Neural progenitor cell (in vitro differentiated cells): ENCODE measurements at regions not wholly inside any gene's neighbourhood (a gene's known extent, or its start where the extent isn't known, plus 50 kb on each side); places are given as distances from the start of the nearest gene placed in this dataset.

Experiments used
- DNase-seq: peaks from one replicate; pipeline ENCODE4 v3.0.0-alpha.2; 2016; ENCODE audit warnings: low spot score
- H2AFZ ChIP-seq: fragments of 200-600 bp; sonication (generic); replicated peaks from 2 replicates; pipeline ENCODE4 v1.6.1; 2016; ENCODE audit warnings: antibody characterized with exemption
- H3F3A ChIP-seq: fragments of 200-600 bp; sonication (generic); 2 replicates; pipeline ENCODE4 v1.6.1; 2016; ENCODE audit warnings: antibody characterized with exemption, low read depth
- H3K27ac ChIP-seq: fragments of 200-600 bp; sonication (generic); 2 replicates; pipeline ENCODE4 v1.5.1; 2016; ENCODE audit warnings: mild to moderate bottlenecking
- H3K27me3 ChIP-seq: fragments of 200-600 bp; sonication (generic); 2 replicates; pipeline ENCODE4 v1.6.1; 2016; ENCODE audit warnings: mild to moderate bottlenecking, moderate library complexity
- H3K36me3 ChIP-seq: fragments of 200-600 bp; sonication (generic); 2 replicates; pipeline ENCODE4 v1.5.1; 2016
- H3K4me1 ChIP-seq: fragments of 200-600 bp; sonication (generic); 2 replicates; pipeline ENCODE4 v1.6.1; 2016; ENCODE audit warnings: mixed run types
- H3K4me2 ChIP-seq: fragments of 200-600 bp; sonication (generic); 2 replicates; pipeline ENCODE4 v1.6.1; 2016
- H3K4me3 ChIP-seq: fragments of 200-600 bp; sonication (generic); 2 replicates; pipeline ENCODE4 v1.5.1; 2016
- H3K79me2 ChIP-seq: fragments of 200-600 bp; sonication (generic); 2 replicates; pipeline ENCODE4 v1.6.1; 2016; ENCODE audit warnings: low read depth
- H3K9ac ChIP-seq: fragments of 200-600 bp; sonication (generic); 2 replicates; pipeline ENCODE4 v1.6.1; 2016
- H3K9me3 ChIP-seq: fragments of 200-600 bp; sonication (generic); 2 replicates; pipeline ENCODE4 v1.5.1; 2016; ENCODE audit warnings: low read depth
- H4K20me1 ChIP-seq: fragments of 200-600 bp; sonication (generic); 2 replicates; pipeline ENCODE4 v1.6.1; 2016; ENCODE audit warnings: low read depth
- H3K27ac Mint-ChIP-seq: 3 replicates; pipeline ENCODE4 v1.8.0; 2021; ENCODE audit warnings: mixed read lengths
- H3K27me3 Mint-ChIP-seq: 2 replicates; pipeline ENCODE4 v1.8.0; 2022; ENCODE audit warnings: low read depth, mild to moderate bottlenecking, inconsistent platforms, moderate library complexity, mixed read lengths; ENCODE audit not compliant: insufficient read depth
- H3K36me3 Mint-ChIP-seq: 3 replicates; pipeline ENCODE4 v1.8.0; 2021; ENCODE audit warnings: mixed read lengths
- H3K4me1 Mint-ChIP-seq: 3 replicates; pipeline ENCODE4 v1.8.0; 2021; ENCODE audit warnings: mixed read lengths
- H3K4me3 Mint-ChIP-seq: 3 replicates; pipeline ENCODE4 v1.8.0; 2021; ENCODE audit warnings: mild to moderate bottlenecking, moderate library complexity, mixed read lengths
- H3K9me3 Mint-ChIP-seq: 3 replicates; pipeline ENCODE4 v1.8.0; 2020; ENCODE audit warnings: mixed read lengths
- EZH2 ChIP-seq: fragments of 200-600 bp; sonication (generic); IDR thresholded peaks from 2 replicates; pipeline ENCODE4 v1.6.1; 2017; ENCODE audit warnings: antibody characterized with exemption, mild to moderate bottlenecking, moderate library complexity
- EZH2phosphoT487 ChIP-seq: fragments of 200-600 bp; sonication (generic); IDR thresholded peaks from 2 replicates; pipeline ENCODE4 v1.6.1; 2017; ENCODE audit warnings: antibody characterized with exemption
- TF ChIP-seq, protein P1 (sequence below): fragments of 200-600 bp; sonication (generic); IDR thresholded peaks from 2 replicates; pipeline ENCODE4 v1.5.1; 2017; ENCODE audit warnings: antibody characterized with exemption, mild to moderate bottlenecking

- H3K4me1 ChIP-seq: no peaks in the 10 kb centered on the region
- no peak overlapping the region for H3K4me2 ChIP-seq
- no peak overlapping the region for H3K4me3 Mint-ChIP-seq
- no peak overlapping the region for H3K9ac ChIP-seq
- no peak overlapping the region for H3K27ac ChIP-seq
- peaks cover 2% of the 10 kb centered on the region for H3K36me3 Mint-ChIP-seq
- no peaks in the 10 kb centered on the region for H3K36me3 ChIP-seq
- TF ChIP-seq EZH2phosphoT487: no peak
- TF ChIP-seq, protein P1, sequence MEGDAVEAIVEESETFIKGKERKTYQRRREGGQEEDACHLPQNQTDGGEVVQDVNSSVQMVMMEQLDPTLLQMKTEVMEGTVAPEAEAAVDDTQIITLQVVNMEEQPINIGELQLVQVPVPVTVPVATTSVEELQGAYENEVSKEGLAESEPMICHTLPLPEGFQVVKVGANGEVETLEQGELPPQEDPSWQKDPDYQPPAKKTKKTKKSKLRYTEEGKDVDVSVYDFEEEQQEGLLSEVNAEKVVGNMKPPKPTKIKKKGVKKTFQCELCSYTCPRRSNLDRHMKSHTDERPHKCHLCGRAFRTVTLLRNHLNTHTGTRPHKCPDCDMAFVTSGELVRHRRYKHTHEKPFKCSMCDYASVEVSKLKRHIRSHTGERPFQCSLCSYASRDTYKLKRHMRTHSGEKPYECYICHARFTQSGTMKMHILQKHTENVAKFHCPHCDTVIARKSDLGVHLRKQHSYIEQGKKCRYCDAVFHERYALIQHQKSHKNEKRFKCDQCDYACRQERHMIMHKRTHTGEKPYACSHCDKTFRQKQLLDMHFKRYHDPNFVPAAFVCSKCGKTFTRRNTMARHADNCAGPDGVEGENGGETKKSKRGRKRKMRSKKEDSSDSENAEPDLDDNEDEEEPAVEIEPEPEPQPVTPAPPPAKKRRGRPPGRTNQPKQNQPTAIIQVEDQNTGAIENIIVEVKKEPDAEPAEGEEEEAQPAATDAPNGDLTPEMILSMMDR: no peak
- TF ChIP-seq EZH2: no peak
- no peak for DNase-seq
- no peaks in the 10 kb centered on the region for H3K9me3 ChIP-seq
- H3K4me1 Mint-ChIP-seq: no peaks in the 10 kb centered on the region
- no peaks in the 10 kb centered on the region for H4K20me1 ChIP-seq
- no peaks in the 10 kb centered on the region for H3K27me3 ChIP-seq
- no peak overlapping the region for H3K4me3 ChIP-seq
- no peak overlapping the region for H2AFZ ChIP-seq
- H3K79me2 ChIP-seq: no peaks in the 10 kb centered on the region
- no peak overlapping the region for H3K27ac Mint-ChIP-seq
- H3K27me3 Mint-ChIP-seq: peaks cover 6% of the 10 kb centered on the region
- peaks cover 26% of the 10 kb centered on the region for H3K9me3 Mint-ChIP-seq
- no peaks in the 10 kb centered on the region for H3F3A ChIP-seq
Measured at GRCh38 chr12:118488034-118488433, 111.7 kb downstream of the SUDS3 start.

DNA sequence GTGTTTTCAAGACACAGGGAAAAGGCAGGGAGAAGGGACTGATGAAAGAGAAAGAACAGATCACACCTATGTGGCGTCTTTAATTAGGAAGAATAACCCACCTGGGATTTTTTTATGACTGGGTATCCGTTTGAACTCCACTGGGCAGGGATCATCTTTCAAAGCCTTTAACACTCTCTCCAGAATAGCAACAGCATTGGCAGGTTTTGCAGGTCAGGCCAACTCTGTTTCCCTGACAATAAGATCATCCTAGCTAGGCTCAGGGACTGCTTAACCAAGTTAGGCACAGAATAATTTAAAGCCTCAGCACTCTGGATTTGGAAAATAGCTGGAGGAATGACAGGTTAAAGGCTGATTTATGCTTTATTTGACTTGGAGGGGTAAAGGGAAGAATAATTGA lies 117.6 kb downstream of the SUDS3 start:
- Histone ChIP-seq H4K20me1 (no peaks in the 10 kb centered on the region), H3F3A (no peaks in the 10 kb centered on the region), H3K36me3 (no peaks in the 10 kb centered on the region), H3K4me2 (no peak overlapping the region), H3K27me3 (no peaks in the 10 kb centered on the region), H3K79me2 (no peaks in the 10 kb centered on the region), H2AFZ (no peak overlapping the region), H3K9ac (no peak overlapping the region), H3K9me3 (no peaks in the 10 kb centered on the region), H3K4me3 (no peak overlapping the region), H3K4me1 (no peaks in the 10 kb centered on the region), H3K27ac (no peak overlapping the region)
- H3K4me3 Mint-ChIP-seq: no peak overlapping the region
- peaks cover 12% of the 10 kb centered on the region for H3K4me1 Mint-ChIP-seq
- peaks cover 6% of the 10 kb centered on the region for H3K27me3 Mint-ChIP-seq
- no peak for DNase-seq
- no peak overlapping the region for H3K27ac Mint-ChIP-seq
- H3K9me3 Mint-ChIP-seq: peaks cover 8% of the 10 kb centered on the region
- no peak for TF ChIP-seq EZH2
- no peak for TF ChIP-seq EZH2phosphoT487
- TF ChIP-seq, protein P1: no peak
- H3K36me3 Mint-ChIP-seq: no peaks in the 10 kb centered on the region

DNA sequence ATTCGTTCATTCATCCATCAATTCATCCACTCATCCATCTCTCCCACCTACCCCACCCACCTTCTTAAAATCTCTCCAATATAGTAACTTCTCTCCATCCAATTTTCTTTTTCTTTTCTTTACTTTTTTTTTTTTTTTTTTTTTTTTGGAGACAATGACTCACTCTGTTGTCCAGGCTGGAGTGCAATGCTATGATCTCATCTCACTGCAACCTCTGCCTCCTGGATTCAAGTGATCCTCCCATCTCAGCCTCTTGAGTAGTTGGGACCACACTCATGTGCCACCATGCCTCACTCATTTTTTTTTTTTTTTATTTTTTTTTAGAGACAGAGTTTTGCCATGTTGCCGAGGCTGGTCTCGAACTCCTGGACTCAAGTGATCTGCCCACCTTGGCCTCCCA lies 118.4 kb downstream of the SUDS3 start:
- Histone ChIP-seq H3K4me1 (no peaks in the 10 kb centered on the region), H3K9ac (no peak overlapping the region), H4K20me1 (no peaks in the 10 kb centered on the region), H3K79me2 (no peaks in the 10 kb centered on the region), H3K9me3 (no peaks in the 10 kb centered on the region), H3K27me3 (no peaks in the 10 kb centered on the region), H3K27ac (no peak overlapping the region), H2AFZ (no peak overlapping the region), H3F3A (no peaks in the 10 kb centered on the region), H3K4me3 (no peak overlapping the region), H3K4me2 (no peak overlapping the region), H3K36me3 (no peaks in the 10 kb centered on the region)
- DNase-seq: no peak
- peaks cover 8% of the 10 kb centered on the region for H3K27me3 Mint-ChIP-seq
- no peak overlapping the region for H3K4me3 Mint-ChIP-seq
- peaks cover 12% of the 10 kb centered on the region for H3K4me1 Mint-ChIP-seq
- no peaks in the 10 kb centered on the region for H3K36me3 Mint-ChIP-seq
- H3K9me3 Mint-ChIP-seq: peaks cover 2% of the 10 kb centered on the region
- H3K27ac Mint-ChIP-seq: no peak overlapping the region
- no peak for TF ChIP-seq EZH2phosphoT487
- TF ChIP-seq, protein P1: no peak
- TF ChIP-seq EZH2: no peak

- H3K4me1 Mint-ChIP-seq: peaks cover 12% of the 10 kb centered on the region
- Histone ChIP-seq H3K27ac (no peak overlapping the region), H3K9me3 (no peaks in the 10 kb centered on the region), H4K20me1 (no peaks in the 10 kb centered on the region), H3K9ac (no peak overlapping the region), H2AFZ (no peak overlapping the region), H3K36me3 (no peaks in the 10 kb centered on the region), H3K27me3 (no peaks in the 10 kb centered on the region), H3K4me2 (no peak overlapping the region), H3K4me3 (no peak overlapping the region), H3F3A (no peaks in the 10 kb centered on the region), H3K4me1 (no peaks in the 10 kb centered on the region), H3K79me2 (no peaks in the 10 kb centered on the region)
- no peaks in the 10 kb centered on the region for H3K36me3 Mint-ChIP-seq
- no peak for DNase-seq
- H3K27ac Mint-ChIP-seq: no peak overlapping the region
- peaks cover 8% of the 10 kb centered on the region for H3K27me3 Mint-ChIP-seq
- H3K9me3 Mint-ChIP-seq: peaks cover 2% of the 10 kb centered on the region
- TF ChIP-seq, protein P1: no peak
- TF ChIP-seq EZH2 (no peak), EZH2phosphoT487 (no peak)
- H3K4me3 Mint-ChIP-seq: no peak overlapping the region
Measured at GRCh38 chr12:118495296-118495695, 118.9 kb downstream of the SUDS3 start.
